RWPE1 (cell line): ENCODE measurements at regions not wholly inside any gene's neighbourhood (a gene's known extent, or its start where the extent isn't known, plus 50 kb on each side); places are given as distances from the start of the nearest gene placed in this dataset.

Experiments used
- CTCF ChIA-PET: fragments of 350-600 bp; sonication (Branson Sonifier 250); formaldehyde crosslinking; extraction: SDS; loops from one replicate; lab custom pipeline; 2021; lab: Yijun Ruan, JAX
- POLR2A ChIA-PET: fragments of 400-600 bp; formaldehyde crosslinking; extraction: SDS; loops from one replicate; lab custom pipeline; 2020; ENCODE audit warnings: antibody characterized with exemption; ENCODE audit not compliant: low non-redundant PET; lab: Yijun Ruan, JAX
- DNase-seq: peaks from one replicate; pipeline ENCODE4 v3.0.0; 2012; ENCODE audit warnings: low spot score
- H3K27ac ChIP-seq: fragments of 450-650 bp; 2 replicates; pipeline ENCODE4 v1.5.1; 2017
- CTCF ChIP-seq: fragments of 450-650 bp; conservative IDR thresholded peaks from 2 replicates; pipeline ENCODE4 v1.5.1; 2017; ENCODE audit warnings: low read depth, mild to moderate bottlenecking

DNA sequence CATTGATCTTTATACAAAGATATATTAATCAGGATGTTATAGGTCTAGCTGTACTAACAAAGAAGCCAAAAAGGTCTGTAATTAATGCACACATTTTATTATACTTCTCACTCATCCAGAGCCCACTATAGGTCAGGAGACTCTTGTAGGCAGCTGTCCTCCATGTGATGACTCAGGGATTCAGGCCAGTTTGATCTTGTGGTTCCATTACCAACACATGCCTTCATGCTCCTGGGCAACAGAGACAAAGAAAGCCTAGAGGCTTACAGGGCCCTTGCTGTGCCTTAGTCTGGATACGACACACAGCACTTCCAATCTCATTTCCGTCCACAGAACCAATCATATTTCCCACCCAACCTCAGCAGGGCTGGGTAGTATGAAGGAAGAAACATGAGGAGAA is 150.3 kb upstream of the NCAM1 start:
- ChIA-PET POLR2A (no interaction called here), CTCF (no interaction called here)
- TF ChIP-seq CTCF: no peak
- DNase-seq: no peak
- H3K27ac ChIP-seq: no peak overlapping the region

- TF ChIP-seq CTCF: no peak
- ChIA-PET CTCF (no interaction called here), POLR2A (no interaction called here)
- no peak for DNase-seq
- H3K27ac ChIP-seq: no peak overlapping the region
Measured at GRCh38 chr11:112811783-112812182, 149.4 kb upstream of the NCAM1 start.

DNA sequence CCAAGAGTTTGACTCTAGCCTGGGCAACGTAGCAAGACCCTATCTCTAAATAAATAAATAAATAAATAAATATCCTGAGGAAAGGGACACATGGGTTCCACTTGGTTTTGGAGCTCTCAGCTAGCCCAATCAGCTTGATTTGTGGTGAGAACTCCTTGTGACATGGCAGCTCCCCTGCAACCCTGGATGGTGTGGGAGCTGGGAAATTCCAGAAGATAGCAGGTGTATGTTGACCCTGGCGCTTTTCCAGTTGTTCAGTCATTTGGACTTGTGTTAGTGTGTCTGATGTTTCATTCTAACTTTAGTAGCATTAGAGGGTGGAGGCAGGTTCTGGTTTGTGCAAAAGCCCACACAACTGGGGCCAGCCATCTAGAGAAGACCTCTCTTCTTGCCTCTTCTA is 148.5 kb upstream of the NCAM1 start:
- DNase-seq: no peak
- no peak overlapping the region for H3K27ac ChIP-seq
- POLR2A ChIA-PET: no interaction called here
- TF ChIP-seq CTCF: no peak
- CTCF ChIA-PET: no interaction called here

DNA sequence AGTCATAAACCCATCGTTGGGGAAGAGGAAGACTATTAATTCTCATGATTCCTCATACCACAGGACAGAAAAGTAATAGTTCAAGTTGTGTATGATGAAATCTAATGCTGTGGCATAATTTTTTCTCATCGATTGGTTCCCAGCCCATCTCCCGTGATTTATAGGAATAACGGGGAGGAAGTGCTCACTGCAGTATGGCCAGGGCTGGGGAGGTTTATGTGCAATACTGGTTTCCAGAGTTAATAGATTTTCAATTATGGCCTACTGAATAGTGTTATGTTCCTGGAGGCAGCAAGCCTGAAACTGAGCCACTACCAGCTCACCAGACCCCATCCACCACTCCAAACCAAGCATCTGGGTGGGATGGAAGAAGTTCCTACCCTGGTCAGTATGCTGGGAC is 147.1 kb upstream of the NCAM1 start:
- no peak for DNase-seq
- no peak for TF ChIP-seq CTCF
- H3K27ac ChIP-seq: no peak overlapping the region
- POLR2A ChIA-PET: no interaction called here
- CTCF ChIA-PET: no interaction called here

GRCh38 chr11:112817376-112817775 is 143.8 kb upstream of the NCAM1 start:
- H3K27ac ChIP-seq: no peak overlapping the region
- ChIA-PET CTCF (no interaction called here), POLR2A (no interaction called here)
- TF ChIP-seq CTCF: no peak
- DNase-seq: no peak

GRCh38 chr11:112822478-112823274 is 138.5 kb upstream of the NCAM1 start:
- CTCF ChIA-PET: no interaction called here
- no peak for TF ChIP-seq CTCF
- POLR2A ChIA-PET: no interaction called here
- DNase-seq: no peak
- no peak overlapping the region for H3K27ac ChIP-seq
